ENCODE measurements at regions not wholly inside any gene's neighbourhood (a gene's known extent, or its start where the extent isn't known, plus 50 kb on each side); places are given as distances from the start of the nearest gene placed in this dataset.

GRCh38 chr7:149696280-149696679 lies 77.1 kb downstream of the ZNF467 start:
- no peak overlapping the region for H2AFZ ChIP-seq (ENCODE audit: low read depth)
- peaks cover 21% of the 10 kb centered on the region for H3K27me3 ChIP-seq (ENCODE audit: insufficient read depth)
- TF ChIP-seq TEAD4 (IDR thresholded peaks at IDR 0.05; ENCODE audit: borderline replicate concordance, insufficient read depth) (no peak), RAD21 (IDR thresholded peaks at IDR 0.05; ENCODE audit: low read length) (no peak), MAX (IDR thresholded peaks at IDR 0.05; ENCODE audit: low read depth) (no peak), REST (IDR thresholded peaks at IDR 0.05; ENCODE audit: low read depth, low read length) (no peak), SMC3 (IDR thresholded peaks at IDR 0.05; ENCODE audit: low read depth, low read length) (no peak), RFX5 (IDR thresholded peaks at IDR 0.05; ENCODE audit: low read length) (no peak), CHD2 (IDR thresholded peaks at IDR 0.05; ENCODE audit: low read length, partially characterized antibody) (no peak)
- H3K9me2 ChIP-seq, result 0 out of 2 replicates have a peak, but pooled peaks cover 2% of the 10 kb centered on the region
- H3K27ac ChIP-seq (ENCODE audit: low read depth in 2 of 2, low read length in 1 of 2), result no peak overlapping the region
- no peaks in the 10 kb centered on the region for H3K4me1 ChIP-seq (ENCODE audit: control insufficient read depth in 1 of 2, insufficient read depth in 2 of 2, low read depth in 1 of 2, low read length in 1 of 2)
- H3K9me3 ChIP-seq, result no peaks in the 10 kb centered on the region
- no peaks in the 10 kb centered on the region for H4K20me1 ChIP-seq (ENCODE audit: insufficient read depth)
- H3K4me2 ChIP-seq, result no peak overlapping the region
- DNase-seq, result no peak
- H3K79me2 ChIP-seq (ENCODE audit: insufficient read depth), result no peaks in the 10 kb centered on the region
- H3F3A ChIP-seq (replicated peaks; ENCODE audit: insufficient read depth), result no peaks in the 10 kb centered on the region
- H3K36me3 ChIP-seq (replicated peaks in 1 of 2; ENCODE audit: control insufficient read depth in 1 of 2, insufficient read depth in 2 of 2, low read length in 1 of 2), result no peaks in the 10 kb centered on the region
- H3K9ac ChIP-seq, result no peak overlapping the region
- 0% methylated on average over 3 of the region's 3 CpGs for WGBS (ENCODE audit: low lambda C conversion rate)
- POLR2A ChIA-PET, result interaction anchor here (0.9 kb wide), 1 partner anchor 59 kb away, joined by 3 read pairs; no protein-coding TSS in a partner anchor
- no peak overlapping the region for H3K4me3 ChIP-seq (ENCODE audit: low read depth in 2 of 2, low read length in 1 of 2)
- CTCF ChIA-PET, result interaction anchor here (1.8 to 1.9 kb wide), 2 partner anchors 13 to 46 kb away, joined by 6 read pairs; no protein-coding TSS in a partner anchor

GRCh38 chr7:149692557-149692982 lies 80.8 kb downstream of the ZNF467 start:
- no peaks in the 10 kb centered on the region for H3K36me3 ChIP-seq (replicated peaks in 1 of 2; ENCODE audit: control insufficient read depth in 1 of 2, insufficient read depth in 2 of 2, low read length in 1 of 2)
- no peak for TF ChIP-seq POLR2AphosphoS5 (IDR thresholded peaks at IDR 0.05; ENCODE audit: low read depth, low read length)
- no peak for TF ChIP-seq TAF1 (IDR thresholded peaks at IDR 0.05; ENCODE audit: borderline replicate concordance, low read depth, low read length)
- no peak for TF ChIP-seq RCOR1 (IDR thresholded peaks at IDR 0.05; ENCODE audit: low read length)
- TF ChIP-seq PBX3 (IDR thresholded peaks at IDR 0.05), result no peak
- TF ChIP-seq RAD21 (IDR thresholded peaks at IDR 0.05; ENCODE audit: low read length), result no peak
- TF ChIP-seq NRF1 (IDR thresholded peaks at IDR 0.05; ENCODE audit: low read depth, low read length), result no peak
- TF ChIP-seq EP300 (IDR thresholded peaks at IDR 0.05; ENCODE audit: borderline replicate concordance in 1 of 2, low read depth in 1 of 2, low read length in 1 of 2), result no peak
- TF ChIP-seq GABPA (IDR thresholded peaks at IDR 0.05; ENCODE audit: low read depth), result no peak
- TF ChIP-seq IRF3 (IDR thresholded peaks at IDR 0.05; ENCODE audit: low read depth, low read length), result no peak
- no peak for TF ChIP-seq TCF12 (IDR thresholded peaks at IDR 0.05)
- no peak for TF ChIP-seq JUND (IDR thresholded peaks at IDR 0.05)
- TF ChIP-seq MEF2A (IDR thresholded peaks at IDR 0.05; ENCODE audit: borderline replicate concordance, low read depth), result no peak
- no peak for TF ChIP-seq NFIC (IDR thresholded peaks at IDR 0.05; ENCODE audit: borderline replicate concordance)
- TF ChIP-seq CHD2 (IDR thresholded peaks at IDR 0.05; ENCODE audit: low read length, partially characterized antibody), result no peak
- TF ChIP-seq RFX5 (IDR thresholded peaks at IDR 0.05; ENCODE audit: low read length), result no peak
- TF ChIP-seq USF2 (IDR thresholded peaks at IDR 0.05; ENCODE audit: borderline replicate concordance, low read depth, low read length), result no peak
- no peak for TF ChIP-seq SIN3A (IDR thresholded peaks at IDR 0.05; ENCODE audit: borderline replicate concordance, low read depth, low read length)
- H3K27me3 ChIP-seq (ENCODE audit: insufficient read depth), result peaks cover 21% of the 10 kb centered on the region
- no peaks in the 10 kb centered on the region; a peak in 1 of 4 replicates for H3K4me1 ChIP-seq (ENCODE audit: control insufficient read depth in 1 of 2, insufficient read depth in 2 of 2, low read depth in 1 of 2, low read length in 1 of 2)
- H3K79me2 ChIP-seq (ENCODE audit: insufficient read depth), result no peaks in the 10 kb centered on the region
- H3K9ac ChIP-seq, result no peak overlapping the region
- H3K27ac ChIP-seq (ENCODE audit: low read depth in 2 of 2, low read length in 1 of 2), result no peak overlapping the region
- ChIA-PET POLR2A (no interaction called here), CTCF (no interaction called here)
- no peaks in the 10 kb centered on the region for H4K20me1 ChIP-seq (ENCODE audit: insufficient read depth)
- H3K4me2 ChIP-seq, result no peak overlapping the region
- peak; percentile 44 for DNase-seq
- 53% methylated on average over 36 of the region's 43 CpGs for WGBS (ENCODE audit: low lambda C conversion rate)
- 0 out of 2 replicates have a peak, but pooled peaks cover 2% of the 10 kb centered on the region for H3K9me2 ChIP-seq
- no peaks in the 10 kb centered on the region for H3F3A ChIP-seq (replicated peaks; ENCODE audit: insufficient read depth)
- no peak overlapping the region for H2AFZ ChIP-seq (ENCODE audit: low read depth)
- no peaks in the 10 kb centered on the region for H3K9me3 ChIP-seq
- H3K4me3 ChIP-seq (ENCODE audit: low read depth in 2 of 2, low read length in 1 of 2), result no peak overlapping the region
